Thymus (tissue), 11 donors: ENCODE measurements at regions not wholly inside any gene's neighbourhood (a gene's known extent, or its start where the extent isn't known, plus 50 kb on each side); places are given as distances from the start of the nearest gene placed in this dataset.

ENCODE experiments used
- DNase-seq, 9 donors: peaks; one replicate each; pipeline ENCODE4 v3.0.0-alpha.2; 2013; ENCODE audit warnings: low spot score in 9 of 9, low read depth in 6 of 9, missing footprints in 1 of 9
- H3K27ac ChIP-seq, 2 donors: one replicate each; pipeline ENCODE4 v1.5.1; 2013; ENCODE audit warnings: control low read depth in 1 of 2, low read depth in 1 of 2, low read length in 1 of 2, mild to moderate bottlenecking in 1 of 2, moderate library complexity in 1 of 2
- H3K27me3 ChIP-seq, 2 donors: one replicate each; pipeline ENCODE4 v1.5.1; 2013; ENCODE audit warnings: low read length in 1 of 2; ENCODE audit not compliant: control insufficient read depth in 2 of 2, insufficient read depth in 1 of 2
- H3K36me3 ChIP-seq, 2 donors: one replicate each; pipeline ENCODE4 v1.5.1; 2013; ENCODE audit warnings: low read length in 1 of 2, mild to moderate bottlenecking in 1 of 2, moderate library complexity in 1 of 2; ENCODE audit not compliant: control insufficient read depth in 2 of 2, insufficient read depth in 2 of 2
- H3K4me1 ChIP-seq, 2 donors: one replicate each; pipeline ENCODE4 v1.5.1; 2013; ENCODE audit warnings: low read length in 2 of 2; ENCODE audit not compliant: control insufficient read depth in 2 of 2, insufficient read depth in 2 of 2
- H3K4me3 ChIP-seq, 2 donors: one replicate each; pipeline ENCODE4 v1.5.1; 2013; ENCODE audit warnings: low read length in 2 of 2, control low read depth in 1 of 2, mild to moderate bottlenecking in 1 of 2
- H3K9me3 ChIP-seq, 2 donors: one replicate each; pipeline ENCODE4 v1.5.1; 2013; ENCODE audit warnings: low read length in 1 of 2, mild to moderate bottlenecking in 1 of 2; ENCODE audit not compliant: control insufficient read depth in 2 of 2, insufficient read depth in 1 of 2
- WGBS: extraction: QIAGEN DNeasy Blood & Tissue Kit; methylation state at CpG from one replicate; pipeline ENCODE4 v1.1.7; 2013; 5-methylcytosine and 5-hydroxymethylcytosine counted together
- donor health status: healthy.

DNA sequence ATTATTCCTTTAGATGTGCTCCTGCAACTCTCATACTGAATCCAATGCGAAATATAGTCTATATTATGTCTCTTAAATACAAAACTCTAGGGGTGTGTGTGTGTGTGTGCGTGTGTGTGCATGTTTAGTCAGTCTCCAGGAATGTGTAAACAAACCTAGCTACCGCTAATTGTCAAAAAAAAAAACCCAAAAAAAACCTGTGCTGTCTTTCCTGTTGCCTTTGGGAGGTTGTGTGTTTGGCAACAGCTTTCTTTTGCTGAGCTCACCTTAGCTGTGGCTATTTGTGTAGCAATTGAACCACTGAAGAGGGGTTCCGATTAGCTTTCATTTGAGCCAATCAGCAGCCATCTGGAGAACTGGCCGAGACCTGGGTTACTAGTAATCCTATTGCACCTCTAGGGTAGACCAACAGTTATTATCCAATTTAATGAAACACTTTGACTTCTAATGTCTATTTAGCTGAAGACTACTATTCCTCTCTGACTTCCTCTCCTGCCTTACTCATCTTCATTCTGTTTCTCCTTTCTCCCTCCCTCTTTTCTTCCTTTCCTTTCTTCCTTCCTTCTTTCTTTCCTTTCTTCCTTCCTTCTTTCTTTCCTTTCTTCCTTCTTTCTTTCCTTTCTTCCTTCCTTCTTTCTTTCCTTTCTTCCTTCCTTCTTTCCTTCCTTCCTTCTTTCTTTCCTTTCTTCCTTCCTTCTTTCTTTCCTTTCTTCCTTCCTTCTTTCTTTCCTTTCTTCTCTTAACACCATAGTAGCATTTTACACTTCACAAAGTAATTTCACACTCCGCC is 471.1 kb downstream of the GBA3 start:
- 92% methylated on average over 6 of the region's 6 CpGs for WGBS
- DNase-seq, result no peak
- H3K27me3 ChIP-seq, result no peaks in the 10 kb centered on the region
- H3K4me1 ChIP-seq, result no peaks in the 10 kb centered on the region
- no peak overlapping the region for H3K27ac ChIP-seq
- H3K4me3 ChIP-seq, result no peak overlapping the region
- no peaks in the 10 kb centered on the region for H3K36me3 ChIP-seq
- H3K9me3 ChIP-seq, result no peaks in the 10 kb centered on the region

DNA sequence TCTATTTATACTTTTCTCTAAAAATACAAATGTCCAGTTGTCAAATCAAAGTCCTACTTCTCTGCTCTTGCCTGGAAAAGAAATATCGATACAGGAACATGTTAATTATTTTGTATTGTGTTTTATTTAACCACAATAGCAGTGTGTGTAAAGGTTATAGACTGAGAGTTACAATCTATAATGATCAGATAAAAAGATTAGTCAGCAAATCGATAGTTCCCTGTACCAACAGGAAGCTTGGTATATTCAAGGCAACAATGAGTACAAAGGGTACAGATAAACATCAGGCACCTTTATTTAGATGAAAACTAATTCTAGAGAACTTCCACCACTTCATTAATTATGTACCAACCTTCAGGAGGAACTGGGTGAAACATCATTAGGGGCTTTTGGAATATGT is 469.5 kb downstream of the GBA3 start:
- no peaks in the 10 kb centered on the region for H3K36me3 ChIP-seq
- H3K27me3 ChIP-seq, result no peaks in the 10 kb centered on the region
- H3K27ac ChIP-seq, result no peak overlapping the region
- no peaks in the 10 kb centered on the region for H3K9me3 ChIP-seq
- no peak overlapping the region for H3K4me3 ChIP-seq
- no peak for DNase-seq
- no peaks in the 10 kb centered on the region for H3K4me1 ChIP-seq
- WGBS, result 64% methylated on average over 2 of the region's 2 CpGs

DNA sequence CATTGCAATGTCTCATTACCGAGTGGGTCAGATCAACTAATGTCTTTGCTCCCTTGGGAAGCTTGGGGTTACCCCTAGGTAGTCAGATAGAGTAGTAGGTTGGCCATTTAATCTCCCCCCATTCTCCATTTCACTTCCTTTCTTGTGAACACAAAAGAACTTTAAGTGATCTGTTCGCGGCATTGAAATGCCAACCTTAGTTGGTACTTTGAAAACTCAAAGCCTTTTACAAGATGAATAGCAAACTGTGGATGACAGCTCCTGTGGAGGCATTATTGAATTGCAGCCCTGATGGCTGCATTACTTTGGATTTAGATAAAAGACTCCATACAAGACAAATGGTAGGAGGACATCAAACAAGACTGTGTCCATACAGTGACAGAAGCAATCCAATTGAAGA is 469.1 kb downstream of the GBA3 start:
- no peak overlapping the region for H3K27ac ChIP-seq
- 91% methylated on average over 3 of the region's 3 CpGs for WGBS
- no peaks in the 10 kb centered on the region for H3K9me3 ChIP-seq
- H3K36me3 ChIP-seq, result no peaks in the 10 kb centered on the region
- no peak overlapping the region for H3K4me3 ChIP-seq
- DNase-seq, result no peak
- no peaks in the 10 kb centered on the region for H3K27me3 ChIP-seq
- H3K4me1 ChIP-seq, result no peaks in the 10 kb centered on the region

DNA sequence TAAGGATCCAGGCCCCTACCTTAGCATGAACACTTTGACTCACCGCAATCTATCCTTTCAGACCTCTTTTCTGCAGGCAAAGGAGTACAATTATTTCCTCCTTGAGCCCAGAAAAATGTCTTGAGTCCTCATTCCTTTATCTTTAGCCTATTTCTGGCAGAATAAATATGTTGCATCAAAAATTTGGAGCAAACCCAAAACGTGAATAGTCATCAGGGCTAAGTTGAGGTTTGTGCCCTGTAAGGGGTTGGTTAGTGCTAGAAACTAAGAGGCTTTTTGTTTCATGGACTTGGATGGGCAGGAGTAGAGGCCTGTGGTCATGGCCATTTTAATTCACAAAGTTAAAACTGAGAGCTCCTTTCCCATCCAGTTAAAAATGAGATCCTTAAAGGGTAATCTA is 460.3 kb downstream of the GBA3 start:
- Histone ChIP-seq H3K4me3 (no peak overlapping the region), H3K27ac (no peak overlapping the region), H3K9me3 (no peaks in the 10 kb centered on the region), H3K36me3 (no peaks in the 10 kb centered on the region), H3K4me1 (no peaks in the 10 kb centered on the region), H3K27me3 (no peaks in the 10 kb centered on the region)
- DNase-seq, result no peak
- WGBS, result 89% methylated on average over 2 of the region's 2 CpGs

DNA sequence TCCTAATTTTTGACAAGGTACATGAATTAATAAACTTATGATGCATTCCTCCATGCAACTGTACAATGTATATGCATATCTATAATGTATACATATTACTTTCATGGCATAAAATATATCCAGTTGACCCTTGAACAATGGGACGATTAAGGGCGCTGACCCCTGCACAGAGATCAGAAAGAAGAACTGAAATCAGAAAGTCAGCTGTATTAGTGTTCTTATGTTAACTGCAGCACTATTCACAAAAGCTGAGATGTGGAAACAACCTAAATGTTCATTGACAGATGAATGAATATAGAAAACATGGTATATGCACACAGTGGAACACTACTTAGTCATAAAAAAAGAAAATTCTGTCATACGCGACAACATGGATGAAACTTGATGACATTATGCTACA is 457.1 kb downstream of the GBA3 start:
- Histone ChIP-seq H3K36me3 (no peaks in the 10 kb centered on the region), H3K27me3 (no peaks in the 10 kb centered on the region), H3K4me3 (no peak overlapping the region), H3K4me1 (no peaks in the 10 kb centered on the region), H3K27ac (no peak overlapping the region), H3K9me3 (no peaks in the 10 kb centered on the region)
- WGBS, result 95% methylated on average over 4 of the region's 4 CpGs
- DNase-seq, result no peak

DNA sequence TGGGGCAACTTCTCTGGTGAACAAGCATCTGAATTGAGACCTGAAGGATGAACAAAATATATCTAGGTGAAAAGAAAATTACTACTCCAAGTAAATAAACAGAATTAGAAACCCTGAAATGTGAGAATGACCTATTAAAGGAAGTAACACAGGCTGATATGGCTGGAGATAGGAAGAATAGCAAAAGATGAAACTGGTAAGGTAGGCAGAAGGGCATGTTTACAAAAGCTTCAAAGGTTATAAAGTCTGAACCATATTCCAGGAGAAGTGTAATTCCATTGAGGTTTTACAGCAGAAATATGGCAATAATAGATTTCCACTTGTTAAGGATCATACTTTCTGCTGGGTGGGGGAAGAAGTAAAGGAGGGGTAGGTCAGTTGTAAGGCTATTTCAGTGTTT is 452.0 kb downstream of the GBA3 start:
- no peak overlapping the region for H3K4me3 ChIP-seq
- no peaks in the 10 kb centered on the region for H3K4me1 ChIP-seq
- H3K36me3 ChIP-seq, result no peaks in the 10 kb centered on the region
- no peaks in the 10 kb centered on the region for H3K9me3 ChIP-seq
- DNase-seq, result no peak
- no peak overlapping the region for H3K27ac ChIP-seq
- no peaks in the 10 kb centered on the region for H3K27me3 ChIP-seq

DNA sequence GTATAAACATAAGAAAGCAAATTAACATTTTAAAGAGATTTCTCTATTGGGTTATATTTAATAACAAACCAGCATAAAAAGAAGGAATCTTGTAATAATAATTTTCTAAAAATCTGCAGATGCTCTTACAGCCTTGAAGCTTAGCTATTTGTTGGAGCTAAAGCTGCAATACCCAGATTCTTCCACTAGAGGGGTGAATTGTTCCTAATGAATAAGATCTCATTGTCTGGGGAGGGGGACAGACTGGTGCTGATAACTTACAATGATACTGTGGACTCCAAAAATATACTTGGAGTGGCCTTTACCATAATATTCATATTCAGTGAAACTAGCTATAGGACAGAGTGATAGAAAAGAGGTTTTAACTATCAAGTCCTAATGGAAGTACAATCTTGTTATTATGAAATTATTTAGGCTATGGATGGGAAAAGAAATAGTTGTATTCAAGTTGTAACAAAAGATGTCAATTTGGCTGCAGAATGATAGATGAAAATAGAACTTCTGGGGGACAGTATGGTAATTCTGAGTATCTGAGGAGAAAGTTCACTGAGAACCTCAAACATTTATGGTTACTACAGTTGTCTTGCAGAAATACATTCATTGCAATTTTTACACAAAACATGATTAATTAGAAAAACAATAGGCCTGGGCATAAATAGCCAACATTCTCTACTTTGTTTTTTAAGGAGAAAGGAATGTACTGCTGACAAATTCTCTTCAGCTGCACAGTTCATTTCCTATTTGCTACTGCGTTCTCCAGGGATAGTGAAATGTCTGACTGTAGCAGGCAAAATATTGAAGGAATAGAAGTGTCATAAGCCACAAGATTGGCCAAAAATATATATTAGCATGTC is 443.3 kb downstream of the GBA3 start:
- Histone ChIP-seq H3K9me3 (no peaks in the 10 kb centered on the region), H3K27ac (no peak overlapping the region), H3K4me1 (no peaks in the 10 kb centered on the region), H3K4me3 (no peak overlapping the region), H3K36me3 (no peaks in the 10 kb centered on the region), H3K27me3 (no peaks in the 10 kb centered on the region)
- 91% methylated on average over 1 of the region's 1 CpG for WGBS
- DNase-seq, result peak in 5 of 9 donors; percentile 2 to 43 (median 13)

DNA sequence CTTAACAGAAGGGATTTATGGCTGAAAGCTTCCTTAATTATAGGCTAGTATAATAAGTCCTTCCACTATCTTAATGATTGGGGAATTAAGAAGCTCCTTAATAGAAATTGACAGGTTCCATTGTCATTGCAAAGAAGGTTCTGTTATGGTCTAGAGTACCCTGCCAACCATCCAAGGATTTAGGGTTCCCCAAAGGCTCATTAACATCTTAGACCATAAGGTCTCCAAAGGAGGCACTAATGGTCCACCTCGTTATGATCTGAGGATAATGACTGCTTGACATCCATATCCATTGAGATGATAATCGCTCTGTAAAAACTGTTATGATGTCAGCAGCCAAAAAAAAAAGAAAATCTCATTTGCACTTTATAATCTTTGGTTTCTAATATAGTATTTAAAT is 441.6 kb downstream of the GBA3 start:
- H3K27me3 ChIP-seq, result no peaks in the 10 kb centered on the region
- no peaks in the 10 kb centered on the region for H3K9me3 ChIP-seq
- H3K4me1 ChIP-seq, result no peaks in the 10 kb centered on the region
- H3K4me3 ChIP-seq, result no peak overlapping the region
- no peaks in the 10 kb centered on the region for H3K36me3 ChIP-seq
- 88% methylated on average over 2 of the region's 2 CpGs for WGBS
- DNase-seq, result no peak
- no peak overlapping the region for H3K27ac ChIP-seq

DNA sequence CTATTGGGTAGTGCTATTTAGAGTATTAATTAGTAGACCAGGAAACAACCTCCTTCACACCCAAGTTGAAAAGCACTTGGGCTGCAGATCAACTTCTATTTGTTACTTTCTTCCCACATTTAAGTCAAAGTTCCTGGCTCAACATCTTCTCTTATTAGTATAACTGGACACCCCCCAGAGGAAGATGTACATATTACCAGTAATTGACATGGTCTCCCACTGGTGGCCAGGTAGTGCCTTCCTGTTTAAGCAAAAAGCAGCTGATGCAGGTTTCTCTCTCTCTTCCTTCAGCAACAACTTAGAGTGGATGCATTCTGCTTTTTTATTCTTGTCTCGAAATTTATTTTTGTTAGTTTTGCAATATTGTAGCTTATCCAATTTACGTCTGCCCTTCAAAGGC is 438.1 kb downstream of the GBA3 start:
- Histone ChIP-seq H3K27me3 (no peaks in the 10 kb centered on the region), H3K4me1 (no peaks in the 10 kb centered on the region), H3K4me3 (no peak overlapping the region), H3K27ac (no peak overlapping the region), H3K9me3 (no peaks in the 10 kb centered on the region), H3K36me3 (no peaks in the 10 kb centered on the region)
- DNase-seq, result no peak
- 97% methylated on average over 2 of the region's 2 CpGs for WGBS
